ENCODE measurements at regions not wholly inside any gene's neighbourhood (a gene's known extent, or its start where the extent isn't known, plus 50 kb on each side); places are given as distances from the start of the nearest gene placed in this dataset.
A peak's percentile ranks its signal among the peaks of the same experiment; 100 is the strongest.

- Histone ChIP-seq H3K4me3 (ENCODE audit: low read length) (no peak overlapping the region), H3K36me3 (ENCODE audit: control insufficient read depth, insufficient read depth, low read length) (peaks cover 12% of the 10 kb centered on the region), H3K27ac (ENCODE audit: low read depth, low read length) (peak overlapping the region; percentile 83), H3K4me1 (ENCODE audit: control insufficient read depth, insufficient read depth, low read length) (peaks cover 70% of the 10 kb centered on the region), H3K9ac (ENCODE audit: low read length) (no peak overlapping the region), H3K27me3 (ENCODE audit: control insufficient read depth, insufficient read depth, low read length) (no peaks in the 10 kb centered on the region)
These were observed 338.1 kb downstream of the SEC14L1 start for GRCh38 chr17:77478899-77479298.

DNA sequence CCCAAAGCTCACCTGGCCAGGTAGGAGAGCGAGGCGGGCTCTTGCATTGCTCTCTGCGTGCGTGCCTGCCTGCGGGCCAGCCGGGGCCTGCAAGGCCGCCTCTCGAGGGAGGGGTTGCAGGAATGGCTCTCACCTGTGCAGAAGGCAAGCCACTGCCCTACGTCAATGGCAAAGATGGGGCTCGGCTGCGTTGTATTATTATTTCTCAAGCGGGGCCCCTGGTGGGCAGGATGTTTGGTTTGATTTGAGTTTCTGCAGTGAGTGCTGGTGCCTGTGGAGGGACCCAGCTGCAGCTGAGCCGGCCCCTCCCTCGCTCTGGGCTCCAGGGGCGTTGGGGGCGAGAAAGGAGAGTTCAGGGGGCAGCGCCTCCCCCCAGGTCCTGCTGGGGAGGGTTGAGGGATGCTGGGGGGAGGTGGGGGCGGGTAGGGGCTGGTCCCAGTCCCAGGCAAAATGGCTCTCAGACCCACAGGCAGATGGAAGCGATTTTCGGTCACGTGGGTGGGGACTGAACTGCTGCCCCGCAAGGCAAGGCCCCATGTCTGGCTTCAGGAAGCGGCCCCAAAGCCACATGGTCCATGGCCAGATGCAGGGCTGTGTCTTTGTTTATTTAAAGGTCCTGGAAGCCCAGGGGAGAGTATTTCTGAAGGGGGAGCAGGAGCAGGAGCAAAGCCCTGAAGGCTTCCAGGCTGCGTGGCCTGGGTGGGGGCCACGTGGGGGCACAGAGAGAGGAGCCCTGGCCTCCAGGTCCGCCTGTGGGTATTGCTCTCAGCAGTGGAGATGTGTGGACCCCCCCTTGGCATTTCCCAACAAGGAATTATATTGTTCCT is 338.8 kb downstream of the SEC14L1 start:
- Histone ChIP-seq H3K4me3 (ENCODE audit: low read length) (no peak overlapping the region), H3K4me1 (ENCODE audit: control insufficient read depth, insufficient read depth, low read length) (peaks cover 64% of the 10 kb centered on the region), H3K36me3 (ENCODE audit: control insufficient read depth, insufficient read depth, low read length) (peaks cover 14% of the 10 kb centered on the region), H3K27ac (ENCODE audit: low read depth, low read length) (peak overlapping the region; percentile 83), H3K27me3 (ENCODE audit: control insufficient read depth, insufficient read depth, low read length) (no peaks in the 10 kb centered on the region), H3K9ac (ENCODE audit: low read length) (no peak overlapping the region)

DNA sequence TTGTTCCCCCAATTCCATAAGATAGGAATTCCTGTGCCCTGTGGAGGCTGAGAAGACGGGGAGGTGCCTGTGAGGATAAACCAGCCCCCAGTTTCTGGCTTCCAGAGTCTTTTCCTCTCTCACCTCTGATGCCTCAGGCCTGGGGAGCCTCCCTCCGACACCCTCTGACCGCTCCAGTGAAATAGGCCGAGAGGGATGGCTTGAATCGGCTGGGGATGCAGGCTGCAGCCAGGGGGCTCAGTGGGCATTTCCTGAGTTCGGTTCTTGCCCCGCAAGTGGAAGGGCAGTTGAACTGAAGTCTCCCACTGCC is 339.4 kb downstream of the SEC14L1 start:
- Histone ChIP-seq H3K27me3 (ENCODE audit: control insufficient read depth, insufficient read depth, low read length) (no peaks in the 10 kb centered on the region), H3K9ac (ENCODE audit: low read length) (no peak overlapping the region), H3K27ac (ENCODE audit: low read depth, low read length) (peak overlapping the region; percentile 83), H3K4me3 (ENCODE audit: low read length) (no peak overlapping the region), H3K4me1 (ENCODE audit: control insufficient read depth, insufficient read depth, low read length) (peaks cover 59% of the 10 kb centered on the region), H3K36me3 (ENCODE audit: control insufficient read depth, insufficient read depth, low read length) (peaks cover 14% of the 10 kb centered on the region)

DNA sequence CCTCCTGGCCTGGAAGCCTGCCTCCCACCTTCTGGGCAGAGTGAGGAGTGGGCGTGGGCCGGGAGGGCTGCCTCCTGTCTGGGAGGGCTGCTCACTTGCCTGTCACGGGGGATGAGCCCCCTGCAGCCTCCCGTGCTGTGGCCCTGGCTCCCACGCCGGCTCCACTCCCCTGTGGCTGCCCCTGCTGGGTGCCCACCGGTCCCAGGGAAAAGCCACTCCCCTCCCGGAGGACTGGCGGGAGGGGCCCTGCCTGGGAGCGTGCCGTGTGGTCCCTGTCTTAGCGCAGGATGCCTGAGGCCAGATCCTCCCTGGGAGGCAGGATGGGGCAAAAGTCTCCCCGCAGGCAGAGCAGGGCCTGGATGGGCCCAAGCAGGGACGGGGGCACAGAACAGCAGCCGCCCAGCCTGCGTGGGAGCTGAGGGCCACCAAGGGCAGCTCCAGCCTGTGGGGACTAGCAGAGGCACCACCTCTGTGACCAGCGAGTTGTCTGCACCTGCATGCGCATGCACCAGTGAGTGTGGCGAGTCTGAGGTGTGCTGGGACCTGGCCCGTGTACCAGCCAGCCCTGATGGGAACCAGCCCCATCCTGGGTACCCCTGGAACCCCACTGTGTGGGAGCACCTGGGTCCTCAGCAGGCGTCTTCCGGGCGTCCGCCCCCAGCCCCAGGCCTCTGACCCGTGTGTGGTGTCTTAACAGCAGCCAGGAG is 339.9 kb downstream of the SEC14L1 start:
- Histone ChIP-seq H3K9ac (ENCODE audit: low read length) (no peak overlapping the region), H3K27ac (ENCODE audit: low read depth, low read length) (peak overlapping the region; percentile 83), H3K4me3 (ENCODE audit: low read length) (no peak overlapping the region), H3K36me3 (ENCODE audit: control insufficient read depth, insufficient read depth, low read length) (peaks cover 14% of the 10 kb centered on the region), H3K4me1 (ENCODE audit: control insufficient read depth, insufficient read depth, low read length) (peaks cover 54% of the 10 kb centered on the region), H3K27me3 (ENCODE audit: control insufficient read depth, insufficient read depth, low read length) (no peaks in the 10 kb centered on the region)

DNA sequence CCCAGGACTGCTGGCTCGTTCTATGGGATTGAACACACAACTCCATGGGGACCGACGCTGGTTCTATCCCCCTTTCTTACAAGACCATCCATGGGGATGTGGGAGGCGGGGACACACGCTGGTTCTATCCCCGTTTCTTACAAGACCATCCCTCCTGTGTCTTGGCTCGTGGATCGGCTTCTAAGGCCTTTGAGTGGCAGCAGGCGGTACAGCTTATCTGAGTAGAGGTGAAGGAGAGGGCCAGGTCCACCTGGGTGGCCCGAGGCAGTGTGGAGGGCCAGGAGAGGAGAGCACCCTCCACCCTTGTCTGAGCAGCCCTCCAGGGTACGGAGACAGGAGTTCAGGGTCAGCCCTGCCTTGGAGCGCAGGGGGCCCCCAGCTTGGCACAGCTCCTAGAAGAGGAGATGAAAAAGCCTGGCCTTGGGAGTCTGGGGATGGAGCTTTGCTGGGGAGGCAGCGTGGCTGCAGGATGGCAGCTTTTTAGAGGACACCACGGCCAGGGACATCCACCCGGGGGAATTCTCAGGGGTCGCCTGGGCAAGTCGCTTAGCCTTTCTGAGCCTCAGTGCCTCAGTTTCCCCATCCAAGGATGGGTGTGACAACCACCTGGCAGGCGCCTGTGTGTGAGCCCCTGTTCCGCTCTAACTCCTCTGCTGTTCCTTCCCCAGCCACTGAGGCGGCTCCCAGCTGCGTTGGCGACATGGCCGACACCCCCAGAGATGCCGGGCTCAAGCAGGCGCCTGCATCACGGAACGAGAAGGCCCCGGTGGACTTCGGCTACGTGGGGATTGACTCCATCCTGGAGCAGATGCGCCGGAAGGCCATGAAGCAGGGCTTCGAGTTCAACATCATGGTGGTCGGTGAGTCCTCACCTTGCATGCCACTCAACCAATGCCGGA is 341.0 kb downstream of the SEC14L1 start:
- Histone ChIP-seq H3K4me1 (ENCODE audit: control insufficient read depth, insufficient read depth, low read length) (peaks cover 43% of the 10 kb centered on the region), H3K4me3 (ENCODE audit: low read length) (no peak overlapping the region), H3K27me3 (ENCODE audit: control insufficient read depth, insufficient read depth, low read length) (no peaks in the 10 kb centered on the region), H3K36me3 (ENCODE audit: control insufficient read depth, insufficient read depth, low read length) (peaks cover 14% of the 10 kb centered on the region), H3K9ac (ENCODE audit: low read length) (no peak overlapping the region), H3K27ac (ENCODE audit: low read depth, low read length) (peak overlapping the region; percentile 58)

GRCh38 chr17:77482375-77483127 is 341.8 kb downstream of the SEC14L1 start:
- no peak overlapping the region for H3K9ac ChIP-seq (ENCODE audit: low read length)
- no peaks in the 10 kb centered on the region for H3K27me3 ChIP-seq (ENCODE audit: control insufficient read depth, insufficient read depth, low read length)
- H3K4me1 ChIP-seq (ENCODE audit: control insufficient read depth, insufficient read depth, low read length), result peaks cover 37% of the 10 kb centered on the region
- H3K27ac ChIP-seq (ENCODE audit: low read depth, low read length), result no peak overlapping the region
- H3K36me3 ChIP-seq (ENCODE audit: control insufficient read depth, insufficient read depth, low read length), result peaks cover 22% of the 10 kb centered on the region
- H3K4me3 ChIP-seq (ENCODE audit: low read length), result no peak overlapping the region

- peaks cover 30% of the 10 kb centered on the region for H3K4me1 ChIP-seq (ENCODE audit: control insufficient read depth, insufficient read depth, low read length)
- no peak overlapping the region for H3K27ac ChIP-seq (ENCODE audit: low read depth, low read length)
- H3K4me3 ChIP-seq (ENCODE audit: low read length), result no peak overlapping the region
These were observed 342.4 kb downstream of the SEC14L1 start for GRCh38 chr17:77483128-77483598.

GRCh38 chr17:77484111-77484510 is 343.3 kb downstream of the SEC14L1 start:
- no peaks in the 10 kb centered on the region for H3K27me3 ChIP-seq (ENCODE audit: control insufficient read depth, insufficient read depth, low read length)
- no peak overlapping the region for H3K4me3 ChIP-seq (ENCODE audit: low read length)
- peaks cover 36% of the 10 kb centered on the region for H3K36me3 ChIP-seq (ENCODE audit: control insufficient read depth, insufficient read depth, low read length)
- H3K4me1 ChIP-seq (ENCODE audit: control insufficient read depth, insufficient read depth, low read length), result peaks cover 24% of the 10 kb centered on the region
- no peak overlapping the region for H3K27ac ChIP-seq (ENCODE audit: low read depth, low read length)
- no peak overlapping the region for H3K9ac ChIP-seq (ENCODE audit: low read length)

More at GRCh38 chr17:77483128-77483598, 342.4 kb downstream of the SEC14L1 start:
- Histone ChIP-seq H3K36me3 (ENCODE audit: control insufficient read depth, insufficient read depth, low read length) (peaks cover 27% of the 10 kb centered on the region), H3K27me3 (ENCODE audit: control insufficient read depth, insufficient read depth, low read length) (no peaks in the 10 kb centered on the region), H3K9ac (ENCODE audit: low read length) (no peak overlapping the region)

DNA sequence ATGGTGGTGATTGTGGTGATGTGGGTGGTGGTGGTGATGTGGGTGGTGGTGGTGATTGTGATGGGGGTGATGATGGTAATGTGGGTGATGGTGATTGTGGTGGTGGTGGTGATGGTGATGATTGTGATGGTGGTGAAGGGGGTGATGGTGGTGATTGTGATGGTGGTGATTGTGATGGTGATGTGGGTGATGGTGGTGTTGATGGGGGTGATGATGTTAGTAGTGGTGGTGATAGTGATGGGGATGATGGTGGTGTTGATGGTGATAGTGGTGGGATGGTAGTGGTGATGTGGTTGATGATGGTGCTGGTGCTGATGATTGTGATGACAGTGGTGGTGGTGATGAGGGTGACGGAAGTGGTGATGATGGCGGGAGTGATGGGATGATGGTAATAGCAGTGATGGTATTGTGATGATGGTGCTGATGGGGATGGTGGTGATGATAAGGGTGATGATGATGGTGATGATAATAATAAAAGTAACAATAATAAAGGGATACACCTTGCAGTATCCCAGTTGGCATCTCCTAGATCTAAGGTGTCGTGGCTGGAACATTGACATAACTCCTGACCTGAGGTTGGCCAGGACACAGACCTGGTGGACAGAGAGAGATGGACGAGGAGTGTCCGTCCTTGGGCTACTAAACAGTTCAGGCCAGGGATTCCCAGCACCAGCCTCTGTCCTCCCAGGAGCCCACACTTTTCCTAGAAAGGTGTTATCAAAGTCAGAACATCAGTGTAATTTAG is 344.5 kb downstream of the SEC14L1 start:
- Histone ChIP-seq H3K4me3 (ENCODE audit: low read length) (no peak overlapping the region), H3K27me3 (ENCODE audit: control insufficient read depth, insufficient read depth, low read length) (no peaks in the 10 kb centered on the region), H3K9ac (ENCODE audit: low read length) (no peak overlapping the region), H3K36me3 (ENCODE audit: control insufficient read depth, insufficient read depth, low read length) (peaks cover 41% of the 10 kb centered on the region), H3K27ac (ENCODE audit: low read depth, low read length) (no peak overlapping the region), H3K4me1 (ENCODE audit: control insufficient read depth, insufficient read depth, low read length) (peaks cover 26% of the 10 kb centered on the region)

- no peaks in the 10 kb centered on the region for H3K27me3 ChIP-seq (ENCODE audit: control insufficient read depth, insufficient read depth, low read length)
- H3K4me3 ChIP-seq (ENCODE audit: low read length), result no peak overlapping the region
- H3K4me1 ChIP-seq (ENCODE audit: control insufficient read depth, insufficient read depth, low read length), result peaks cover 16% of the 10 kb centered on the region
- no peak overlapping the region for H3K27ac ChIP-seq (ENCODE audit: low read depth, low read length)
- H3K9ac ChIP-seq (ENCODE audit: low read length), result no peak overlapping the region
- peaks cover 40% of the 10 kb centered on the region for H3K36me3 ChIP-seq (ENCODE audit: control insufficient read depth, insufficient read depth, low read length)
These were observed 346.5 kb downstream of the SEC14L1 start for GRCh38 chr17:77487211-77487629.
